Duodenal mucosa (tissue), 2 donors: ENCODE measurements at regions not wholly inside any gene's neighbourhood (a gene's known extent, or its start where the extent isn't known, plus 50 kb on each side); places are given as distances from the start of the nearest gene placed in this dataset.

ENCODE experiments used
- H3K27ac ChIP-seq: one replicate; pipeline ENCODE4 v1.7.0; 2013; ENCODE audit warnings: low read depth, low read length
- H3K27me3 ChIP-seq, 2 donors: one replicate each; pipeline ENCODE4 v1.7.0; 2013; ENCODE audit warnings: low read length in 2 of 2, control low read depth in 1 of 2; ENCODE audit not compliant: insufficient read depth in 2 of 2, control insufficient read depth in 1 of 2
- H3K36me3 ChIP-seq, 2 donors: one replicate each; pipeline ENCODE4 v1.7.0; 2013; ENCODE audit warnings: low read length in 2 of 2, control low read depth in 1 of 2; ENCODE audit not compliant: insufficient read depth in 2 of 2, control insufficient read depth in 1 of 2
- H3K4me1 ChIP-seq, 2 donors: one replicate each; pipeline ENCODE4 v1.7.0; 2013; ENCODE audit warnings: low read length in 2 of 2, control low read depth in 1 of 2; ENCODE audit not compliant: insufficient read depth in 2 of 2, control insufficient read depth in 1 of 2
- H3K4me3 ChIP-seq, 2 donors: one replicate each; pipeline ENCODE4 v1.7.0; 2013; ENCODE audit warnings: low read length in 2 of 2, low read depth in 1 of 2
- H3K9ac ChIP-seq, 2 donors: one replicate each; pipeline ENCODE4 v1.7.0; 2013; ENCODE audit warnings: low read length in 2 of 2, low read depth in 1 of 2
- H3K9me3 ChIP-seq, 2 donors: one replicate each; pipeline ENCODE4 v1.7.0; 2013; ENCODE audit warnings: low read length in 2 of 2, control low read depth in 1 of 2; ENCODE audit not compliant: control insufficient read depth in 1 of 2

DNA sequence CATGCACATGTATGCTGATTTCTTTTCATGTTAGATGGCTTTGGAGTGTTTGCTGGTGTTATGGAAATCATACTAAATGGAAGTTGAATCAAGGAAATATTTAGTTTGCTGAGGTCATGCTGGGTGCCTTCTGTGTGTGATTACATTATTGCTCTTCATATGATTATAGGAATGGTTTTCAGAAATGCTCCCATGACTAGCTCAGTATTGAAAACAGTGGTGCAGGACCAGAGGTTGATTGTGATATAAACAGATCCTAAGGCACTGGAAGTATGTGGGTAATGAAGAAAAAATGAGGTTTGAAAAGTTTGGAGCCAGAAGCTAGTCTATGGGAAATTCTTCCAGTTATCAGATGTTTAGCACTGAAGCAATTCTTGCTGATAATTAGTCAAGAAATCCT lies 693.1 kb downstream of the UTRN start:
- Histone ChIP-seq H3K9ac (no peak overlapping the region), H3K4me3 (no peak overlapping the region), H3K27ac (no peak overlapping the region), H3K4me1 (no peaks in the 10 kb centered on the region), H3K27me3 (no peaks in the 10 kb centered on the region), H3K9me3 (no peaks in the 10 kb centered on the region), H3K36me3 (no peaks in the 10 kb centered on the region)

DNA sequence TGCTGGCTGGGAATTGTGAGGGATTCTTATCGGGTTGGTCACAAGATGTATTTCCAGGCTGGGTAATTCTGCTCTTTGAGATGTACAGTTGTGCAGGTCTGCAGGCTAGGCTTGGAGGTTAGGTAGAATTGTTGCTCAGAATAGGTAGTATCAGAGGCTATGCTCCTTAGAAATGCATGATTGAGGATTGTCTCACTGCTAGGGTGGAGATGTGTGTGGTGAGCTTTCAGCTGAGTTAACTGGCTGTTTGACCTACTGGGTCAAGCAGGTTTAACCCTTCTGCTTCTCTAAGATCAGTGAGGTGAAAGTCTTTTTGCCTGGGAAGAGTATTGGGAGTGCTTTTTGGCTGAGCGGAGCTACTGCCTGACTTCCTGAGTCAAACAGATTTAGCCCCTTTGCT lies 701.1 kb downstream of the UTRN start:
- H3K36me3 ChIP-seq, result no peaks in the 10 kb centered on the region
- H3K9me3 ChIP-seq, result no peaks in the 10 kb centered on the region
- H3K4me3 ChIP-seq, result no peak overlapping the region

DNA sequence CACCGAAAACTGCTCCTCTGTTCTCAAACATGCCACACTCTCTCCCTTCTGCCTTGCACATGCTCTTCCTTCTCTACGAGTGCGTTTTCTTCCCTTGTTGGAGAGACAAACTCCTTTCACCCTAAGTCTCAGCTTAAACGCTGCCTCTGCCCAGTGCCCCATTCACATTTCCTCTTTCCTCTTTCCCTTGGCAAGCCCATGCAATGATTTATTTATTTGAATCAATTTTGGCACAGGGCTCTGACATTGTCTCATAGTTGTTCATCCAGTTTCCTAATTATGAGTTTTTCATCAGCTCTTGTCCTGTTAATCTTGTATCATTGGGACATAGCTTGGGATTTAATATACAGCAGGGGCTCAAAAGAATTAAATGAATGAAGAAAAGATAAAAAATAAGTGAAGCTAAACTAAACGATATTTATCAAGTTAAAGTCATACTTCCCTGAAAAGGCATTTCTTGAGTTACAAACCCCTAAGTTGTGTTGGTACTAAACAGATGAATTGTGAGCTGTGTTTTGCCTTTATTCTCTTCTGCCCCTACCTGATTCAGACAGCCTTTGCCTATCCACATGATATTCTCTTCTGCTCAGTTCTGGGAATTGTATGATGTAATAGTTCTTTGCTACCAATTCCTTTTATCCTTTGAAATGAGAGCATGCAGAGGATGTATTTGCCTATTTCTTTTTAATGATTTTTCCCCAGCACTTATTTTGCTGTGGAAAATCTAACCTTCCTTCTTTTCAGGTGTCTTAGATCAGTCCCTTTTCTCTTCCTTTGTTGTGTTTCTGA lies 704.4 kb downstream of the UTRN start:
- Histone ChIP-seq H3K27ac (no peak overlapping the region), H3K9me3 (no peaks in the 10 kb centered on the region), H3K36me3 (no peaks in the 10 kb centered on the region), H3K27me3 (no peaks in the 10 kb centered on the region), H3K4me1 (no peaks in the 10 kb centered on the region), H3K4me3 (no peak overlapping the region), H3K9ac (no peak overlapping the region)

More for the DNA sequence above, 701.1 kb downstream of the UTRN start:
- H3K4me1 ChIP-seq, result no peaks in the 10 kb centered on the region
- no peak overlapping the region for H3K9ac ChIP-seq
- H3K27me3 ChIP-seq, result no peaks in the 10 kb centered on the region
- no peak overlapping the region for H3K27ac ChIP-seq

DNA sequence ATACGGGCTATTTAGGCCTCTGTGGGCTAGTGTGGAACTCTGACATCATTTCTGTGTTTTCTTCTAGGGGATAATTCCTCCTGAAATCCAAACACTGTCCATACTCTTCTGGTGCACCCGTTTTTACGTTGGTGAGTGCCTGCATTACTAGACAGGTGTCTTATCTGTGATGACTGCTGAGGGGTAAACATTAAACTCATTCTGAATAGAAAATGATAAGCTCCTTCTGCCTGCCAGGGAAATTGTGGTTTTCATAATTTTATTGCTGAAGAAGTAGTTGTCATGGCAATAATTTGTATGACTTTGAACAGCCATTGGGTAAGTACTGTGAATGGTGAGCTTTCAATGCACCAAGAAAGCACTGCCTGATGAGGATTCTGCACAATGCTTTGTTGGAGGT lies 705.6 kb downstream of the UTRN start:
- H3K27ac ChIP-seq, result no peak overlapping the region
- H3K27me3 ChIP-seq, result no peaks in the 10 kb centered on the region
- H3K4me1 ChIP-seq, result no peaks in the 10 kb centered on the region
- no peaks in the 10 kb centered on the region for H3K36me3 ChIP-seq
- H3K4me3 ChIP-seq, result no peak overlapping the region
- H3K9me3 ChIP-seq, result no peaks in the 10 kb centered on the region
- H3K9ac ChIP-seq, result no peak overlapping the region

DNA sequence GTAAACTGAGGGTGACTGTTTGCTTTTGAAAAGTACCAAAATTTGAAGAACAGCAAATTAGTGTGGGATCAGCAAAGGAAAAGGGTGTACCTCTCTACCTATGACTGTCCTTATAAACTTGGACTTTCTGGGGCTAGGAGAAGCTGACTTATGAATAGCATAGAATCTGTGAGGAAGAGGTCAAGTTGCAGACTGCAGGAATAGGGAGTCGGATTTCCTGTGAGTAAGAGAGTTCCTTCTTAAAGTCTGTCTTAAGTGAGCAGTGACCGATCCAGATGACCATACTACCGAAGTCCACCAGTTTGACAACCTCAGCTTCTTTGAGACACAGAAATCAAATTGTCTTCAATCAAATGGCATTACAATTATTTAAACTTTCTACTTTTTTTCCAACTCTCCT lies 708.7 kb downstream of the UTRN start:
- no peak overlapping the region for H3K4me3 ChIP-seq
- H3K9ac ChIP-seq, result no peak overlapping the region
- H3K36me3 ChIP-seq, result no peaks in the 10 kb centered on the region
- H3K27ac ChIP-seq, result no peak overlapping the region
- no peaks in the 10 kb centered on the region for H3K4me1 ChIP-seq
- H3K27me3 ChIP-seq, result no peaks in the 10 kb centered on the region
- no peaks in the 10 kb centered on the region for H3K9me3 ChIP-seq

DNA sequence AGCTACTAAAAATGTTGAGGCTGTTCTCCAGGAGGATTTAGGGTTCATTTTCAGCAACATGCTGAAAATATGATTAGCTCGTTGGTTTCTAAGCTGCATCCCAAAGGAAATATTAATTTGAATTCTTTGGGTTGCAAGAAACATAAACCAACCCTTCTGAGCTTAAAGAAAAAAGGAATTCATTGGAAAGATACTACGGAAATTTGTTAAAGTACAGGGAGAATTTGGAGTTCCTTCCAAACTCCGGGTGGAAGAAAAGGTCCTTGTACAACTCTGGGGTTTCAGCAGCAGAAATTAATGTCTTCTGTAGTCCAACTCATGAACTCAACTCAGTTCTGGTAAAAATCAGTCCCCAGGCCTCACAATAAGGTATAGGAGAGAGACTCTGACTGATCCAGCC lies 712.9 kb downstream of the UTRN start:
- H3K27ac ChIP-seq, result no peak overlapping the region
- H3K9me3 ChIP-seq, result no peaks in the 10 kb centered on the region
- no peaks in the 10 kb centered on the region for H3K27me3 ChIP-seq
- no peak overlapping the region for H3K4me3 ChIP-seq
- no peaks in the 10 kb centered on the region for H3K36me3 ChIP-seq
- no peak overlapping the region for H3K9ac ChIP-seq
- H3K4me1 ChIP-seq, result no peaks in the 10 kb centered on the region

DNA sequence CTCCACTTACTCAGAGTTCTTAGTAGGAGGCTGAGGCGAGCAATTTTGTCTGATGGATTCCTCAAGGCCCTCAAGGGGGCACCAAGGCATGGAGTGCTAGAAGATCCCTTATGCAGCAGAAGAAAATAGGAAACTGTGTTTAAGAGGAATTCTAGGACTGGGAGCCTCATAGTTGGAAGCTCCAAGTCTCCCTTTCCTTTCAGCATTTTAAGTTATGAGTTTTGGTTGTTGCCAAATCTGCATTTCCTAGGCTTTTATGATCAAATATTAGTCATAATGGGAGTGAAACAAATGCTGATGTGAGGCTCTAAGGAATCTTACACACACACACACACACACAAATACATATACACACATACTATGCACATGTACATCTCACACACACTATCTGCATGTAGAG lies 714.0 kb downstream of the UTRN start:
- Histone ChIP-seq H3K9ac (no peak overlapping the region), H3K4me1 (no peaks in the 10 kb centered on the region), H3K36me3 (no peaks in the 10 kb centered on the region), H3K4me3 (no peak overlapping the region), H3K9me3 (no peaks in the 10 kb centered on the region), H3K27ac (no peak overlapping the region), H3K27me3 (no peaks in the 10 kb centered on the region)

DNA sequence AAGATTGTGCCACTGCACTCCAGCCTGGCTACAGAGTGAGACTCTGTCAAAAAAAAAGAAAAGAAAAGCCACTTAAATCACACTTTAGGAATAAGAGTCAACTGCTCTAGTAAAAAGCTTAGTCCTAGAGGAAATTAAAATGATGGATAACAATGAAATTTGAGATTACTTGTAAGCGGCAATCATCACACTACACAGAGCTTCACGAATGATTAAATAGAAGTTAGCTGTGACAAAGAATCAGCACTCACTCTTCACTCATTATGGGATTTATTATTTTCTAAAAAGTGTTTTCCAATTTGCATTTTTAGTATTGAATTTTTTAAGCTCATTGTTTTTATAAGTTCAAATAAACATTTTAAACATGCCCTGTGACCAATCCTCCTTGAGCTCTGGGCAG lies 718.0 kb downstream of the UTRN start:
- no peaks in the 10 kb centered on the region for H3K27me3 ChIP-seq
- no peaks in the 10 kb centered on the region for H3K36me3 ChIP-seq

DNA sequence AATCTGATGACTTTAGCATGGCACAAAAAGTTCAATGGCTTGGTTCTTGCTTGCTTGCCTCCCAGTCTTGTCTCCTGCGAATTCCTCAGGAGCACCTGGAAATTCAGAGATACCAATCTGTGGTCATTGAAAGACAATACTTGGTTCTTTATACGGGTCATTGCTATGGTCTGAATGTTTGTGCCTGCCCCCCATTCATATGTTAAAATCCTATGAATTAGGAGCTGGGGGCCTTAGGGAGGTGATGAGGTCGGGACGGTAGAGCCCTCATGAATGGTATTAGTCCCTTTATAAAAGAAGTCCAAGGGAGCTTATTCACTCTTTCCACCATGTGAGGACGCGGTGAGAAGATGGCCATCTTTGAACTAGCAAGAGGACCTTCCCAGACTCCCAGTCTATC lies 721.8 kb downstream of the UTRN start:
- Histone ChIP-seq H3K9ac (no peak overlapping the region), H3K9me3 (no peaks in the 10 kb centered on the region), H3K27me3 (no peaks in the 10 kb centered on the region), H3K4me1 (no peaks in the 10 kb centered on the region), H3K4me3 (no peak overlapping the region), H3K36me3 (no peaks in the 10 kb centered on the region), H3K27ac (no peak overlapping the region)

More for the DNA sequence above, 718.0 kb downstream of the UTRN start:
- no peaks in the 10 kb centered on the region for H3K9me3 ChIP-seq
- no peak overlapping the region for H3K9ac ChIP-seq
- no peaks in the 10 kb centered on the region for H3K4me1 ChIP-seq
- no peak overlapping the region for H3K4me3 ChIP-seq
- H3K27ac ChIP-seq, result no peak overlapping the region

DNA sequence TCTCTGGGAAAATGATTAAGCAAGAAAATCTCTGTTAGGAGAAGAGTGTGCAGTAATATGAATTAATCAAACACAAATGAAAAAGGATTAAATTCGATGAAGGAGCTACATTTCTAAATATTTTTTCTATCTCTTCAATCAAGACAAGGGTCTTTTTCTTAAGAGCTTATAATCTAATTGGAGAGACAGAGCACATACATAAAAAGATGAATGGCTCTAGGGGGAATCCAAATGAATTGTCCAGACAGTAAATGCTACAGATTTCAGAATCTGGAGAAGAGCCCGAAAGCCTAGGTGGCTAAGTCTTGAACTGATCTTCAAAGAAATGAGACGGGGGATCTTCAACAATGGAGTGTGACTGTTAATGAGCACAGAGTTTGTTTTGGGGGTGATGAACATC lies 723.6 kb downstream of the UTRN start:
- no peak overlapping the region for H3K9ac ChIP-seq
- no peaks in the 10 kb centered on the region for H3K4me1 ChIP-seq
- H3K9me3 ChIP-seq, result no peaks in the 10 kb centered on the region
- H3K27ac ChIP-seq, result no peak overlapping the region
- no peak overlapping the region for H3K4me3 ChIP-seq
- H3K27me3 ChIP-seq, result no peaks in the 10 kb centered on the region
- no peaks in the 10 kb centered on the region for H3K36me3 ChIP-seq
